HG02759 (cell line): ENCODE measurements at regions not wholly inside any gene's neighbourhood (a gene's known extent, or its start where the extent isn't known, plus 50 kb on each side); places are given as distances from the start of the nearest gene placed in this dataset.

ENCODE experiments used
- ATAC-seq: cut with Tn5 transposase; IDR thresholded peaks from one replicate; pipeline ENCODE4 v1.9.1; 2021; ENCODE audit warnings: mild to moderate bottlenecking, moderate library complexity; ENCODE audit not compliant: unreplicated experiment

GRCh38 chr6:145485288-145485687 lies 250.0 kb downstream of the EPM2A start:
- no peak for ATAC-seq

GRCh38 chr6:145486306-145486705 lies 249.0 kb downstream of the EPM2A start:
- ATAC-seq: no peak

GRCh38 chr6:145489583-145489982 lies 245.7 kb downstream of the EPM2A start:
- no peak for ATAC-seq

GRCh38 chr6:145490068-145490467 lies 245.3 kb downstream of the EPM2A start:
- ATAC-seq: no peak

- no peak for ATAC-seq
These were observed 244.2 kb downstream of the EPM2A start for GRCh38 chr6:145491126-145491525.

GRCh38 chr6:145497006-145497405 lies 238.3 kb downstream of the EPM2A start:
- ATAC-seq: no peak

- no peak for ATAC-seq
These were observed 236.9 kb downstream of the EPM2A start for GRCh38 chr6:145498425-145498824.

- ATAC-seq: no peak
These were observed 232.9 kb downstream of the EPM2A start for GRCh38 chr6:145502416-145502815.

- no peak for ATAC-seq
These were observed 229.2 kb downstream of the EPM2A start for GRCh38 chr6:145506136-145506535.

GRCh38 chr6:145506565-145506964 lies 228.8 kb downstream of the EPM2A start:
- no peak for ATAC-seq

GRCh38 chr6:145507239-145507638 lies 228.1 kb downstream of the EPM2A start:
- ATAC-seq: no peak

GRCh38 chr6:145508107-145508506 lies 227.2 kb downstream of the EPM2A start:
- no peak for ATAC-seq

GRCh38 chr6:145517492-145517891 lies 217.8 kb downstream of the EPM2A start:
- ATAC-seq: no peak

- ATAC-seq: no peak
These were observed 210.3 kb downstream of the EPM2A start for GRCh38 chr6:145525038-145525437.

- ATAC-seq: no peak
These were observed 205.7 kb downstream of the EPM2A start for GRCh38 chr6:145529582-145529981.

GRCh38 chr6:145530454-145530853 lies 204.9 kb downstream of the EPM2A start:
- ATAC-seq: no peak

GRCh38 chr6:145531032-145531431 lies 204.3 kb downstream of the EPM2A start:
- ATAC-seq: no peak

- no peak for ATAC-seq
These were observed 203.5 kb downstream of the EPM2A start for GRCh38 chr6:145531822-145532221.

GRCh38 chr6:145532361-145532760 lies 203.0 kb downstream of the EPM2A start:
- no peak for ATAC-seq

- ATAC-seq: no peak
These were observed 200.3 kb downstream of the EPM2A start for GRCh38 chr6:145534989-145535388.

- ATAC-seq: no peak
These were observed 196.3 kb downstream of the EPM2A start for GRCh38 chr6:145538989-145539388.

- ATAC-seq: no peak
These were observed 195.5 kb downstream of the EPM2A start for GRCh38 chr6:145539831-145540230.

- ATAC-seq: no peak
These were observed 194.6 kb downstream of the EPM2A start for GRCh38 chr6:145540741-145541140.

- no peak for ATAC-seq
These were observed 191.3 kb downstream of the EPM2A start for GRCh38 chr6:145544041-145544440.
